Testis (tissue), 2 donors: ENCODE measurements at regions not wholly inside any gene's neighbourhood (a gene's known extent, or its start where the extent isn't known, plus 50 kb on each side); places are given as distances from the start of the nearest gene placed in this dataset.

ENCODE experiments used
- POLR2A ChIP-seq: fragments of 450-650 bp; IDR thresholded peaks from one replicate; pipeline ENCODE4 v1.6.1; 2017; ENCODE audit warnings: antibody characterized with exemption, mild to moderate bottlenecking, moderate library complexity
- TF ChIP-seq, protein P1 (sequence below), 3 experiments: fragments of 450-650 bp in 2 of 3; fragments of 200-600 bp in 1 of 3; sonication (generic) in 1 of 3; IDR thresholded peaks; one replicate each; pipeline ENCODE4 v1.5.1; 2016 to 2019; ENCODE audit warnings: antibody characterized with exemption in 3 of 3, mild to moderate bottlenecking in 2 of 3, moderate library complexity in 1 of 3

DNA sequence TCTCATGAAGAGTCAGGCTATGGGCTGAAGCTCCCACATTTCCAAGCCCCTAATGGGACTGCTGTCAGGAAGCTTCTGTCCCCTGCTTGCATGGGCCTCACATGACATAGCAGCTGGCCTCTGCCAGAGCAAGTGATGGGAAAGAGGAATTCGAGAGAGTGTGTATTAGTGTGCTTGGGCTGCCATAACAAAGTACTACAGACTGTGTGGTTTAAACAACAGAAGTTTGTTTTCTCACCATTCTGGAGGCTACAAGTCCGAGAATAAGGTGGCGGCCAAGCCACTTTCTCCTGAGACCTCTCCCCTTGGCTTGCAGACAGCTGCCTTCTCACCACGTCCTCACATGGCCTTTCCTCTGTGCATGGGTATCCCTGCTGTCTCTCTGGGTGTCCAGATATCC is 274.4 kb downstream of the NUAK1 start:
- TF ChIP-seq POLR2A, result no peak
- TF ChIP-seq, protein P1, sequence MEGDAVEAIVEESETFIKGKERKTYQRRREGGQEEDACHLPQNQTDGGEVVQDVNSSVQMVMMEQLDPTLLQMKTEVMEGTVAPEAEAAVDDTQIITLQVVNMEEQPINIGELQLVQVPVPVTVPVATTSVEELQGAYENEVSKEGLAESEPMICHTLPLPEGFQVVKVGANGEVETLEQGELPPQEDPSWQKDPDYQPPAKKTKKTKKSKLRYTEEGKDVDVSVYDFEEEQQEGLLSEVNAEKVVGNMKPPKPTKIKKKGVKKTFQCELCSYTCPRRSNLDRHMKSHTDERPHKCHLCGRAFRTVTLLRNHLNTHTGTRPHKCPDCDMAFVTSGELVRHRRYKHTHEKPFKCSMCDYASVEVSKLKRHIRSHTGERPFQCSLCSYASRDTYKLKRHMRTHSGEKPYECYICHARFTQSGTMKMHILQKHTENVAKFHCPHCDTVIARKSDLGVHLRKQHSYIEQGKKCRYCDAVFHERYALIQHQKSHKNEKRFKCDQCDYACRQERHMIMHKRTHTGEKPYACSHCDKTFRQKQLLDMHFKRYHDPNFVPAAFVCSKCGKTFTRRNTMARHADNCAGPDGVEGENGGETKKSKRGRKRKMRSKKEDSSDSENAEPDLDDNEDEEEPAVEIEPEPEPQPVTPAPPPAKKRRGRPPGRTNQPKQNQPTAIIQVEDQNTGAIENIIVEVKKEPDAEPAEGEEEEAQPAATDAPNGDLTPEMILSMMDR (IDR thresholded peaks at IDR 0.05), result no peak
